ENCODE measurements at regions not wholly inside any gene's neighbourhood (a gene's known extent, or its start where the extent isn't known, plus 50 kb on each side); places are given as distances from the start of the nearest gene placed in this dataset.

GRCh38 chr17:65301184-65301583 is 164.0 kb downstream of the RGS9 start:
- H3K4me3 ChIP-seq (ENCODE audit: low read depth, poor library complexity, severe bottlenecking) = no peak overlapping the region
- 82 to 86% methylated on average over 2 of the region's 2 CpGs for WGBS, 2 donors
- TF ChIP-seq CTCF (IDR thresholded peaks at IDR 0.05) (no peak), POLR2A (IDR thresholded peaks at IDR 0.05) (no peak)
- no peak for DNase-seq (ENCODE audit: low spot score in 2 of 2)
- intact Hi-C loops (cut with DNase I; ENCODE audit: low total_unique reads) = no loop called here

- WGBS, 2 donors = 56 to 67% methylated on average over 5 of the region's 5 CpGs
- peak in 1 of 2 donors; percentile 46 for DNase-seq (ENCODE audit: low spot score in 2 of 2)
- H3K4me3 ChIP-seq (ENCODE audit: low read depth, poor library complexity, severe bottlenecking) = no peak overlapping the region
- TF ChIP-seq CTCF (IDR thresholded peaks at IDR 0.05) (no peak), POLR2A (IDR thresholded peaks at IDR 0.05) (no peak)
- intact Hi-C loops (cut with DNase I; ENCODE audit: low total_unique reads) = no loop called here
Measured at GRCh38 chr17:65297916-65298315, 160.7 kb downstream of the RGS9 start.

GRCh38 chr17:65297384-65297783 is 160.2 kb downstream of the RGS9 start:
- intact Hi-C loops (cut with DNase I; ENCODE audit: low total_unique reads) = no loop called here
- TF ChIP-seq POLR2A (IDR thresholded peaks at IDR 0.05) = no peak
- TF ChIP-seq CTCF (IDR thresholded peaks at IDR 0.05) = no peak
- 43 to 53% methylated on average over 2 of the region's 2 CpGs for WGBS, 2 donors
- no peak for DNase-seq (ENCODE audit: low spot score in 2 of 2)
- H3K4me3 ChIP-seq (ENCODE audit: low read depth, poor library complexity, severe bottlenecking) = no peak overlapping the region

- 15 to 16% methylated on average over 10 of the region's 10 CpGs for WGBS, 2 donors
- intact Hi-C loops (cut with DNase I; ENCODE audit: low total_unique reads) = loop anchor here (5.0 kb wide), 2 partner anchors 693 to 873 kb away; no protein-coding TSS in a partner anchor
- H3K4me3 ChIP-seq (ENCODE audit: low read depth, poor library complexity, severe bottlenecking) = no peak overlapping the region
- TF ChIP-seq CTCF (IDR thresholded peaks at IDR 0.05) (peak in 1 of 3 donors; percentile 64), POLR2A (IDR thresholded peaks at IDR 0.05) (no peak)
- DNase-seq (ENCODE audit: low spot score in 2 of 2) = peak in 1 of 2 donors; percentile 86
Measured at GRCh38 chr17:65294181-65294719, 157.1 kb downstream of the RGS9 start.

- 68 to 70% methylated on average over 12 of the region's 12 CpGs for WGBS, 2 donors
- no peak for TF ChIP-seq POLR2A (IDR thresholded peaks at IDR 0.05)
- no peak for TF ChIP-seq CTCF (IDR thresholded peaks at IDR 0.05)
- no peak overlapping the region for H3K4me3 ChIP-seq (ENCODE audit: low read depth, poor library complexity, severe bottlenecking)
- DNase-seq (ENCODE audit: low spot score in 2 of 2) = peak in 1 of 2 donors; percentile 34
- intact Hi-C loops (cut with DNase I; ENCODE audit: low total_unique reads) = loop anchor here (5.0 kb wide), 2 partner anchors 694 to 874 kb away; no protein-coding TSS in a partner anchor
Measured at GRCh38 chr17:65293584-65294180, 156.5 kb downstream of the RGS9 start.
